ENCODE measurements at regions not wholly inside any gene's neighbourhood (a gene's known extent, or its start where the extent isn't known, plus 50 kb on each side); places are given as distances from the start of the nearest gene placed in this dataset.

DNA sequence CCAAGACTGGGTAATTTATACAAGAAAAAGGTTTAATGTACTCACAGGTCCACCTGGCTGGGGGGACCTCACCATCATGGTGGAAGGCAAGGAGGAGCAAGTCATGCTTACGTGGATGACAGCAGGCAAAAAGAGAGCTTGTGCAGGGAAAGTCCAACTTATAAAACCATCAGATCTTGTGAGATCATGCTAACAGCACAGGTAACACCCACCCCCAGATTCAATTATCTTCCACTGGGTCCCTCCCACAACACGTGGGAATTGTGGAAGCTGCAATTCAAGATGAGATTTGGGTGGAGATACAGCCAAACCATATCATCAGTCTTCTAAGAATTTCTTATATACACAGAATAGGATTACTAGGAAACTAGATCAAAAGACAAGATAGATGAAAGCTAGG lies 555.6 kb downstream of the PRR16 start:
- DNase-seq, result no peak
- H3K36me3 ChIP-seq, result no peaks in the 10 kb centered on the region
- peaks cover 0 to 3% (median 0%) of the 10 kb centered on the region in 9 donors for H3K27me3 ChIP-seq
- H3K9me3 ChIP-seq, result no peaks in the 10 kb centered on the region
- no peaks in the 10 kb centered on the region for H3K4me1 ChIP-seq
- H3K27ac ChIP-seq, result no peak overlapping the region
- intact Hi-C loops (cut with DNase I), result no loop called here
- no peak for ATAC-seq
- TF ChIP-seq, protein P1, sequence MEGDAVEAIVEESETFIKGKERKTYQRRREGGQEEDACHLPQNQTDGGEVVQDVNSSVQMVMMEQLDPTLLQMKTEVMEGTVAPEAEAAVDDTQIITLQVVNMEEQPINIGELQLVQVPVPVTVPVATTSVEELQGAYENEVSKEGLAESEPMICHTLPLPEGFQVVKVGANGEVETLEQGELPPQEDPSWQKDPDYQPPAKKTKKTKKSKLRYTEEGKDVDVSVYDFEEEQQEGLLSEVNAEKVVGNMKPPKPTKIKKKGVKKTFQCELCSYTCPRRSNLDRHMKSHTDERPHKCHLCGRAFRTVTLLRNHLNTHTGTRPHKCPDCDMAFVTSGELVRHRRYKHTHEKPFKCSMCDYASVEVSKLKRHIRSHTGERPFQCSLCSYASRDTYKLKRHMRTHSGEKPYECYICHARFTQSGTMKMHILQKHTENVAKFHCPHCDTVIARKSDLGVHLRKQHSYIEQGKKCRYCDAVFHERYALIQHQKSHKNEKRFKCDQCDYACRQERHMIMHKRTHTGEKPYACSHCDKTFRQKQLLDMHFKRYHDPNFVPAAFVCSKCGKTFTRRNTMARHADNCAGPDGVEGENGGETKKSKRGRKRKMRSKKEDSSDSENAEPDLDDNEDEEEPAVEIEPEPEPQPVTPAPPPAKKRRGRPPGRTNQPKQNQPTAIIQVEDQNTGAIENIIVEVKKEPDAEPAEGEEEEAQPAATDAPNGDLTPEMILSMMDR (IDR thresholded peaks at IDR 0.05), result no peak
- TF ChIP-seq POLR2A (IDR thresholded peaks at IDR 0.05), result no peak
- WGBS, 4 donors, result 50 to 66% (median 56%) methylated on average over 2 of the region's 2 CpGs
- no peak overlapping the region for H3K4me3 ChIP-seq

DNA sequence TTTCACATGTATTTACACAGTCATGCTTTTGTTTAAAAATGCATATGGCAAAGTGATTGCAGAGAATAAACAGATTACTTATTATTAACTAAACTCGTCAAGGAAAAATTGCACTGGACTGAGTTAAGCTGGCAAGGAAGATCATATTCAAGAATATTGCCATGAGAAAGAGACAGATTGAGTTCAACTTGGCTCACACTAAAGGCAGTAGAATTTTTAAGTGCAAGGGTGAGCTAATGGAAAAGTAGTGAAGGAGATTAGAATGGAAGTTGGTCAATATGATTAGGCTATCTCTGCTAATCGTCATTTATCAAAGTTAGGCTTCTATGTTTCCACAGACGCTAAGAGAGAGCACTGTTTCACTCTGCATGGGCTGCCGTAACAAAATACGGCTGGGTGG lies 557.6 kb downstream of the PRR16 start:
- Histone ChIP-seq H3K9me3 (no peaks in the 10 kb centered on the region), H3K4me3 (no peak overlapping the region), H3K36me3 (no peaks in the 10 kb centered on the region), H3K27ac (no peak overlapping the region), H3K4me1 (no peaks in the 10 kb centered on the region), H3K27me3 (peaks cover 0 to 2% (median 0%) of the 10 kb centered on the region in 9 donors)
- ATAC-seq, result no peak
- intact Hi-C loops (cut with DNase I), result no loop called here
- DNase-seq, result no peak
- TF ChIP-seq POLR2A (IDR thresholded peaks at IDR 0.05), result no peak
- TF ChIP-seq, protein P1 (IDR thresholded peaks at IDR 0.05), result no peak
- 55 to 64% (median 61%) methylated on average over 5 of the region's 5 CpGs for WGBS, 4 donors

DNA sequence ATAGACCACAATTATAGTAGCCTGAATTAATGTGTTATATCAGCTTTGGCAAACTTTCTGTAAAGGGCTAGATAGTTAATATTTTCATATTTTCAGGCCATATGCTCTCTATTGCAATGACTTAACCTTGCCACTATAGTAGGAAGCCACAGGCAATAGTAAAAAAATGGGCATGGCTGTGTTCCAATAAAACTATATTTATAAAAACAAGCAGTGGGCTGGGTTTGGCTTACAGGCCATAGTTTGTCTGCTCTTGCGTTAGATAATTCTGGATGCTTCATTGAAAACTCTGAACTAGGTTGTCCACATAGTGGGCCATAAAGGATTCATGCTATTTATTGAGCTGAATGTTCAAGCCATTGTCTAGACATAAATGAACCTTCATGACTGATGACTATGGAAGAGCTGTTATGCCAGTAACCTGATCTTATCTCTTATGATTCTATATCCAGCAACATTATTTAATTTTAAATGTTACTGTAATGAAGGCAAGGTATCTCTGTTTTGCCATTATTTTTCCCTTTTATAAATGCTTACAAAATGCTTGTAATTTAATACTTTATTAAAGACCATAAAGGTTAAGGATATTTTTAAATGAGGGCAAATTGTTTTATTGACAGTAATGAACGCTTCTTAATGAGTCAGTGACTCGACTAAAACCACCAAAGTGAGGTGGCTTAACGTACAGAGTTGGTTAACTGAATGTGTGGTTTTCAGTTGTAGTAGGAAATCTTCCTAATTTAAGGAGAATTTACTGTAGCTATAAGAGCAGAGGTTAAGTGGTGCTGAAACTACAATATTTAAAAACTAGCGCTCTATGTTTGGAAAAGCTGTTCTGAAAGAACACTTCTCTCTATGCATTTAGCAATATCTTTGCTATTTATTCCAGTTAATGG lies 560.6 kb downstream of the PRR16 start:
- DNase-seq (no peak), ATAC-seq (no peak)
- peaks cover 0 to 2% (median 0%) of the 10 kb centered on the region in 9 donors for H3K27me3 ChIP-seq
- no peaks in the 10 kb centered on the region for H3K4me1 ChIP-seq
- 73 to 82% (median 77%) methylated on average over 5 of the region's 5 CpGs for WGBS, 4 donors
- intact Hi-C loops (cut with DNase I), result no loop called here
- no peaks in the 10 kb centered on the region for H3K36me3 ChIP-seq
- TF ChIP-seq, protein P1 (IDR thresholded peaks at IDR 0.05), result no peak
- no peaks in the 10 kb centered on the region for H3K9me3 ChIP-seq
- no peak overlapping the region for H3K27ac ChIP-seq
- no peak overlapping the region for H3K4me3 ChIP-seq

DNA sequence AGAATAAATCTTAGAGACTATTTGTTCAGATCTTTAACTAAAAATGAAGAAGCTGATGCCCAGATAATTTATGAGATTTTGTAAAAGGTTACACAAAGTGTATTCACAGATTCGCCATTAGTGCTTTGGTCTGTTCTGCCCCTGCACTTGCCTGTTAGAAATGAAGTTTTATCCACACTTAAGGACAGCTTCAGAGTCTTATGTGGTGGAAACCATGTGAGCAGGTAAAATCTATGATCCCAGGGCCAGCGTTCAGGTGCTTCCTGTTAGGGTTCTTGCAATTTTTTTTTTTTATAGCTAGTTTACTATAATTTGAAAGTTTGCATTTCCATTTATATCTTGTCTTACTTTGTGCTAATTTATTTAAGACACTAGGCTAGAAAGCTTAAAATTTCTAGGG lies 561.6 kb downstream of the PRR16 start:
- 72 to 82% (median 80%) methylated on average over 2 of the region's 2 CpGs for WGBS, 4 donors
- no peak for TF ChIP-seq POLR2A (IDR thresholded peaks at IDR 0.05)
- TF ChIP-seq, protein P1 (IDR thresholded peaks at IDR 0.05), result no peak
- H3K36me3 ChIP-seq, result no peaks in the 10 kb centered on the region
- H3K27me3 ChIP-seq, result no peaks in the 10 kb centered on the region
- no peaks in the 10 kb centered on the region for H3K9me3 ChIP-seq
- no peak overlapping the region for H3K27ac ChIP-seq
- no peaks in the 10 kb centered on the region for H3K4me1 ChIP-seq
- no peak overlapping the region for H3K4me3 ChIP-seq
- no peak for ATAC-seq
- intact Hi-C loops (cut with DNase I), result no loop called here
- no peak for DNase-seq

Measured in heart left ventricle (tissue), 16 donors.